ENCODE measurements at regions not wholly inside any gene's neighbourhood (a gene's known extent, or its start where the extent isn't known, plus 50 kb on each side); places are given as distances from the start of the nearest gene placed in this dataset.

GRCh38 chrX:82208975-82209374 is 1007.1 kb downstream of the SH3BGRL start:
- DNase-seq: no peak
- Mint-ChIP-seq H3K27ac (no peak overlapping the region), H3K9me3 (no peaks in the 10 kb centered on the region), H3K4me3 (no peak overlapping the region), H3K27me3 (no peaks in the 10 kb centered on the region), H3K4me1 (no peaks in the 10 kb centered on the region)
- ATAC-seq: no peak

GRCh38 chrX:82218361-82218760 is 1016.5 kb downstream of the SH3BGRL start:
- Mint-ChIP-seq H3K4me1 (no peaks in the 10 kb centered on the region), H3K9me3 (peaks cover 0 to 6% of the 10 kb centered on the region in 2 donors), H3K27me3 (no peaks in the 10 kb centered on the region), H3K4me3 (no peak overlapping the region), H3K27ac (no peak overlapping the region)
- DNase-seq (no peak), ATAC-seq (no peak)

GRCh38 chrX:82219129-82219528 is 1017.2 kb downstream of the SH3BGRL start:
- no peaks in the 10 kb centered on the region for H3K27me3 Mint-ChIP-seq
- no peak for DNase-seq
- H3K27ac Mint-ChIP-seq: no peak overlapping the region
- H3K9me3 Mint-ChIP-seq: peaks cover 0 to 6% of the 10 kb centered on the region in 2 donors
- no peaks in the 10 kb centered on the region for H3K4me1 Mint-ChIP-seq
- no peak overlapping the region for H3K4me3 Mint-ChIP-seq
- ATAC-seq: no peak

GRCh38 chrX:82224961-82225360 is 1023.1 kb downstream of the SH3BGRL start:
- Mint-ChIP-seq H3K4me1 (no peaks in the 10 kb centered on the region), H3K27me3 (no peaks in the 10 kb centered on the region), H3K27ac (no peak overlapping the region), H3K9me3 (no peaks in the 10 kb centered on the region), H3K4me3 (no peak overlapping the region)
- no peak for DNase-seq
- ATAC-seq: no peak

- Mint-ChIP-seq H3K9me3 (peaks cover 0 to 14% of the 10 kb centered on the region in 2 donors), H3K4me1 (no peaks in the 10 kb centered on the region), H3K4me3 (no peak overlapping the region), H3K27ac (no peak overlapping the region), H3K27me3 (no peaks in the 10 kb centered on the region)
- DNase-seq (no peak), ATAC-seq (no peak)
These were observed 1028.1 kb downstream of the SH3BGRL start for GRCh38 chrX:82230013-82230412.

GRCh38 chrX:82232679-82233078 is 1030.8 kb downstream of the SH3BGRL start:
- Mint-ChIP-seq H3K27ac (no peak overlapping the region), H3K9me3 (peaks cover 0 to 24% of the 10 kb centered on the region in 2 donors), H3K4me3 (no peak overlapping the region), H3K27me3 (no peaks in the 10 kb centered on the region), H3K4me1 (no peaks in the 10 kb centered on the region)
- DNase-seq (no peak), ATAC-seq (no peak)

GRCh38 chrX:82237328-82237727 is 1035.4 kb downstream of the SH3BGRL start:
- ATAC-seq: no peak
- Mint-ChIP-seq H3K9me3 (peaks cover 0 to 31% of the 10 kb centered on the region in 2 donors), H3K27me3 (no peaks in the 10 kb centered on the region)

More at GRCh38 chrX:82237328-82237727, 1035.4 kb downstream of the SH3BGRL start:
- H3K4me3 Mint-ChIP-seq: no peak overlapping the region
- no peak for DNase-seq
- H3K27ac Mint-ChIP-seq: no peak overlapping the region
- no peaks in the 10 kb centered on the region for H3K4me1 Mint-ChIP-seq
